Calu3 (cell line): ENCODE measurements at regions not wholly inside any gene's neighbourhood (a gene's known extent, or its start where the extent isn't known, plus 50 kb on each side); places are given as distances from the start of the nearest gene placed in this dataset.

Experiments used
- BruUV-seq: library from RNA; stranded (reverse); fragments of 400-500 nt; replicated peaks from 2 replicates; lab custom pipeline; 2021; lab: Mats Ljungman, UMichigan
- CTCF ChIA-PET: fragments of 300-600 bp; sonication (Branson Sonifier 250); formaldehyde crosslinking; loops from one replicate; lab custom pipeline; 2022; ENCODE audit warnings: antibody characterized with exemption; lab: Charles Lee
- DNase-seq: peaks from one replicate; pipeline ENCODE4 v3.0.0; 2022
- H3K27ac Mint-ChIP-seq: one replicate; pipeline ENCODE4 v1.8.0; 2022; ENCODE audit warnings: mixed read lengths; ENCODE audit not compliant: unreplicated experiment
- H3K27me3 Mint-ChIP-seq: one replicate; pipeline ENCODE4 v1.8.0; 2022; ENCODE audit warnings: mixed read lengths; ENCODE audit not compliant: unreplicated experiment
- H3K36me3 Mint-ChIP-seq: one replicate; pipeline ENCODE4 v1.8.0; 2022; ENCODE audit warnings: mild to moderate bottlenecking, moderate library complexity, mixed read lengths; ENCODE audit not compliant: insufficient read depth, unreplicated experiment
- H3K4me1 Mint-ChIP-seq: one replicate; pipeline ENCODE4 v1.8.0; 2022; ENCODE audit warnings: mild to moderate bottlenecking, low read depth, mixed read lengths; ENCODE audit not compliant: unreplicated experiment
- H3K4me3 Mint-ChIP-seq: one replicate; pipeline ENCODE4 v1.8.0; 2022; ENCODE audit warnings: mild to moderate bottlenecking, low read depth, moderate library complexity, mixed read lengths; ENCODE audit not compliant: unreplicated experiment
- H3K9me3 Mint-ChIP-seq: one replicate; pipeline ENCODE4 v1.8.0; 2022; ENCODE audit warnings: low read depth, mixed read lengths; ENCODE audit not compliant: unreplicated experiment
- CTCF ChIP-seq: fragments of 200-600 bp; IDR thresholded peaks from one replicate; pipeline ENCODE4 v1.8.0; 2022; ENCODE audit warnings: antibody characterized with exemption; ENCODE audit not compliant: unreplicated experiment
- intact Hi-C: fragments of 100-400 bp; cut with micrococcal nuclease; formaldehyde crosslinking; loops from one replicate; pipeline ENCODE4 v1.10.0; 2022; ENCODE audit not compliant: unreplicated experiment

GRCh38 chr2:104904889-104905288, 51.0 kb downstream of the POU3F3 start:
- no peak for DNase-seq
- BruUV-seq: no TSS peak
- H3K27me3 Mint-ChIP-seq: peaks cover 67% of the 10 kb centered on the region
- intact Hi-C loops: no loop called here
- CTCF ChIA-PET: no interaction called here
- no peak overlapping the region for H3K27ac Mint-ChIP-seq
- H3K36me3 Mint-ChIP-seq: no peaks in the 10 kb centered on the region
- no peak overlapping the region for H3K4me3 Mint-ChIP-seq
- H3K9me3 Mint-ChIP-seq: no peaks in the 10 kb centered on the region
- no peaks in the 10 kb centered on the region for H3K4me1 Mint-ChIP-seq
- no peak for TF ChIP-seq CTCF

- intact Hi-C loops: no loop called here
- TF ChIP-seq CTCF: no peak
- no TSS peak for BruUV-seq
Observed at GRCh38 chr2:104909317-104909716, 55.4 kb downstream of the POU3F3 start.

GRCh38 chr2:104914509-104914908, 60.6 kb downstream of the POU3F3 start:
- CTCF ChIA-PET: no interaction called here
- Mint-ChIP-seq H3K4me1 (no peaks in the 10 kb centered on the region), H3K27ac (no peak overlapping the region), H3K4me3 (no peak overlapping the region), H3K36me3 (no peaks in the 10 kb centered on the region), H3K27me3 (no peaks in the 10 kb centered on the region), H3K9me3 (no peaks in the 10 kb centered on the region)
- TF ChIP-seq CTCF: no peak
- no peak for DNase-seq
- intact Hi-C loops: no loop called here
- BruUV-seq: no TSS peak

More at GRCh38 chr2:104909317-104909716, 55.4 kb downstream of the POU3F3 start:
- Mint-ChIP-seq H3K4me1 (no peaks in the 10 kb centered on the region), H3K4me3 (no peak overlapping the region), H3K27ac (no peak overlapping the region), H3K9me3 (no peaks in the 10 kb centered on the region), H3K36me3 (no peaks in the 10 kb centered on the region), H3K27me3 (peaks cover 24% of the 10 kb centered on the region)
- CTCF ChIA-PET: no interaction called here
- DNase-seq: no peak

- no peaks in the 10 kb centered on the region for H3K9me3 Mint-ChIP-seq
- no peak for DNase-seq
- H3K4me3 Mint-ChIP-seq: no peak overlapping the region
- no peak overlapping the region for H3K27ac Mint-ChIP-seq
- intact Hi-C loops: no loop called here
- CTCF ChIA-PET: no interaction called here
- H3K36me3 Mint-ChIP-seq: no peaks in the 10 kb centered on the region
- no TSS peak for BruUV-seq
- no peak for TF ChIP-seq CTCF
- H3K27me3 Mint-ChIP-seq: no peaks in the 10 kb centered on the region
- H3K4me1 Mint-ChIP-seq: no peaks in the 10 kb centered on the region
Observed at GRCh38 chr2:104915107-104915793, 61.3 kb downstream of the POU3F3 start.
